Osteocyte (in vitro differentiated cells): ENCODE measurements at regions not wholly inside any gene's neighbourhood (a gene's known extent, or its start where the extent isn't known, plus 50 kb on each side); places are given as distances from the start of the nearest gene placed in this dataset.
A peak's percentile ranks its signal among the peaks of the same experiment; 100 is the strongest.

Source experiments
- DNase-seq: peaks from one replicate; pipeline ENCODE4 v3.0.0; 2021; ENCODE audit warnings: mixed read lengths; ENCODE audit not compliant: unreplicated experiment; ENCODE audit errors: extremely low spot score
- H3K27ac Mint-ChIP-seq: one replicate; pipeline ENCODE4 v1.8.0; 2021; ENCODE audit warnings: mild to moderate bottlenecking, mixed read lengths; ENCODE audit not compliant: unreplicated experiment
- H3K27me3 Mint-ChIP-seq: one replicate; pipeline ENCODE4 v1.8.0; 2021; ENCODE audit warnings: mixed read lengths; ENCODE audit not compliant: unreplicated experiment
- H3K36me3 Mint-ChIP-seq: one replicate; pipeline ENCODE4 v1.8.0; 2021; ENCODE audit warnings: mixed read lengths; ENCODE audit not compliant: unreplicated experiment
- H3K4me1 Mint-ChIP-seq: one replicate; pipeline ENCODE4 v1.8.0; 2021; ENCODE audit warnings: mixed read lengths; ENCODE audit not compliant: unreplicated experiment
- H3K4me3 Mint-ChIP-seq: one replicate; pipeline ENCODE4 v1.8.0; 2021; ENCODE audit warnings: mild to moderate bottlenecking, moderate library complexity, mixed read lengths; ENCODE audit not compliant: unreplicated experiment
- H3K9me3 Mint-ChIP-seq: one replicate; pipeline ENCODE4 v1.8.0; 2021; ENCODE audit warnings: mixed read lengths; ENCODE audit not compliant: unreplicated experiment
- TF ChIP-seq, protein P1 (sequence below): fragments of 200-600 bp; sonication (generic); IDR thresholded peaks from 2 replicates; pipeline ENCODE4 v1.5.0; 2021; ENCODE audit warnings: antibody characterized with exemption, mild to moderate bottlenecking, moderate library complexity

DNA sequence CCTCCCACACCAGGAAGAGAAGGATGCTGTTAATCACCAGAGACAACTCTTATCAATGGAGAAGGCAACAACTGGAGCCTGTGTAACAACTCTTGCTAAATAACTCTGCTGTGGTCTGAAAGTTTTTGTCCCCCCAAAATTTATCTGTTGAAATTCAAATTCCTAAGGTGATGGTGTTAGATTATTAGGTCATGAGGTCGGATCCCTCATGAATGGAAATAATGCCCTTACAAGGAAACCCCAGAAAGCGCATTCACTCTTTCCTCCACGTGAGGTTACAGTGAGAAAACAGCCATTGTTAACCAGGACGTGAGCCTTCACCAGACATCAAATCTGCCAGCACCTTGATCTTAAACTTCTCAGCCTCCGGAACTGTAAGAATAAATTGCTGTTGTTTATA, 141.9 kb upstream of the CXADR start:
- DNase-seq = no peak
- no peaks in the 10 kb centered on the region for H3K36me3 Mint-ChIP-seq
- H3K4me1 Mint-ChIP-seq = peaks cover 11% of the 10 kb centered on the region
- H3K27ac Mint-ChIP-seq = no peak overlapping the region
- H3K27me3 Mint-ChIP-seq = no peaks in the 10 kb centered on the region
- TF ChIP-seq, protein P1, sequence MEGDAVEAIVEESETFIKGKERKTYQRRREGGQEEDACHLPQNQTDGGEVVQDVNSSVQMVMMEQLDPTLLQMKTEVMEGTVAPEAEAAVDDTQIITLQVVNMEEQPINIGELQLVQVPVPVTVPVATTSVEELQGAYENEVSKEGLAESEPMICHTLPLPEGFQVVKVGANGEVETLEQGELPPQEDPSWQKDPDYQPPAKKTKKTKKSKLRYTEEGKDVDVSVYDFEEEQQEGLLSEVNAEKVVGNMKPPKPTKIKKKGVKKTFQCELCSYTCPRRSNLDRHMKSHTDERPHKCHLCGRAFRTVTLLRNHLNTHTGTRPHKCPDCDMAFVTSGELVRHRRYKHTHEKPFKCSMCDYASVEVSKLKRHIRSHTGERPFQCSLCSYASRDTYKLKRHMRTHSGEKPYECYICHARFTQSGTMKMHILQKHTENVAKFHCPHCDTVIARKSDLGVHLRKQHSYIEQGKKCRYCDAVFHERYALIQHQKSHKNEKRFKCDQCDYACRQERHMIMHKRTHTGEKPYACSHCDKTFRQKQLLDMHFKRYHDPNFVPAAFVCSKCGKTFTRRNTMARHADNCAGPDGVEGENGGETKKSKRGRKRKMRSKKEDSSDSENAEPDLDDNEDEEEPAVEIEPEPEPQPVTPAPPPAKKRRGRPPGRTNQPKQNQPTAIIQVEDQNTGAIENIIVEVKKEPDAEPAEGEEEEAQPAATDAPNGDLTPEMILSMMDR = no peak
- H3K9me3 Mint-ChIP-seq = peaks cover 7% of the 10 kb centered on the region
- H3K4me3 Mint-ChIP-seq = no peak overlapping the region

DNA sequence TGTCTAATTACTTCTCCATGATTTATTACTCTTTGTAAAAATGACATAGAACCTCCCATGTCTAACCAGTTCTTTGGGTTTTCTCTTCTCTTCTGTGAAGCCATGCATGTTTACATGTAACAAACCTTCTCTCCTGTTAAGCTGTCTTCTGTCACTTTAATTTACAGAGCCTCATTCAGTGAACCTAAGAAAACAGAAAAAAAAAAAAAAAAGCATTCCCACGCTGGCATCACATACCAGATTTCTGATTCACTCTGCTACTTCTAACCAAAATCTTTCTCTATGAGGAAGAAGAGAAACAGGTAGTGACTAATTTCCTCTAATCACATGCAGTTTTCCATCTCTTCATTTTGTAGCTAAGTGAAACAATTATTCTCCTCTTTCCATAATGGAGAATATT, 141.4 kb upstream of the CXADR start:
- peaks cover 11% of the 10 kb centered on the region for H3K4me1 Mint-ChIP-seq

DNA sequence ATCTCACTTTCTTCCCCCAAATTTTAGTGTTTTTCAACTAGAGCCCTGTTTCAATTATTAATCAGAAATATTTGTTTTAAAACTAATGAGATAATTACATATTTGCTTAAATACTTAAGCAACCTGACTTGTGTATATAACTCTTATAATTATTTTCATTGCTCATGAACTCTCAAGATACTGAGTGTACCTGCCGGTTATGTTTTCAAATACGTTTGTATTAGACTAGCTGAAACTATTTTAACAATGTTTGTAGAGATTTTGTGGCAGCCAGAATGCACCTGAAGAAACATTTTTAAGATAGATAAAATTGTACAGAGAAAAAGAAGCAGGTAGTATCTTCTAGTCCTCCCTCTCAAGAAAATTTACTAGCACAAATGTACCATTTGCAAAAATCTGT, 140.6 kb upstream of the CXADR start:
- Mint-ChIP-seq H3K27me3 (no peaks in the 10 kb centered on the region), H3K4me1 (peaks cover 11% of the 10 kb centered on the region), H3K36me3 (no peaks in the 10 kb centered on the region), H3K9me3 (peaks cover 7% of the 10 kb centered on the region), H3K4me3 (no peak overlapping the region), H3K27ac (no peak overlapping the region)
- TF ChIP-seq, protein P1 = no peak
- no peak for DNase-seq

More for the DNA sequence above, 141.4 kb upstream of the CXADR start:
- Mint-ChIP-seq H3K27me3 (no peaks in the 10 kb centered on the region), H3K36me3 (no peaks in the 10 kb centered on the region), H3K9me3 (peaks cover 7% of the 10 kb centered on the region), H3K27ac (no peak overlapping the region), H3K4me3 (no peak overlapping the region)
- TF ChIP-seq, protein P1 = no peak
- no peak for DNase-seq

DNA sequence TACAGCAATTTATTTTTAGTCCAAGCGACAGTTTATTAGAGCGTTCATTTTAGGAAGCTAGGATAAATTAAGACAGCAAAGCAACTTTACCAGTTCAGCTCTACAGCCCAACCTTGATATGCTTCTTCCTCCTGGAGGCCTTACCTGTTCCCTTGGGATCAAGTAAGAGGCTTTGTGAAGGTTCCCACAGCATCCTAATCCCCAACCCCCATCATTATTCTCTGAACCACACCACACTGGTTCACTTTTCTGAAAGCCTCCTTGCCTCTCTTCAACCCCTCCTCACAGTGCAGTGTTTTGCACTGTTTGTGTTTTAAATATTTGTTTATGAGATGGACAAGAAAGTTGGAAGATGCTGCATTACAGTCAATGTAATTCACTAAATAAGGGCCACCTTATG, 126.3 kb upstream of the CXADR start:
- H3K36me3 Mint-ChIP-seq = no peaks in the 10 kb centered on the region
- H3K27ac Mint-ChIP-seq = no peak overlapping the region
- no peaks in the 10 kb centered on the region for H3K9me3 Mint-ChIP-seq
- H3K4me3 Mint-ChIP-seq = no peak overlapping the region
- no peaks in the 10 kb centered on the region for H3K4me1 Mint-ChIP-seq
- DNase-seq = no peak
- H3K27me3 Mint-ChIP-seq = peaks cover 15% of the 10 kb centered on the region
- TF ChIP-seq, protein P1 = no peak

DNA sequence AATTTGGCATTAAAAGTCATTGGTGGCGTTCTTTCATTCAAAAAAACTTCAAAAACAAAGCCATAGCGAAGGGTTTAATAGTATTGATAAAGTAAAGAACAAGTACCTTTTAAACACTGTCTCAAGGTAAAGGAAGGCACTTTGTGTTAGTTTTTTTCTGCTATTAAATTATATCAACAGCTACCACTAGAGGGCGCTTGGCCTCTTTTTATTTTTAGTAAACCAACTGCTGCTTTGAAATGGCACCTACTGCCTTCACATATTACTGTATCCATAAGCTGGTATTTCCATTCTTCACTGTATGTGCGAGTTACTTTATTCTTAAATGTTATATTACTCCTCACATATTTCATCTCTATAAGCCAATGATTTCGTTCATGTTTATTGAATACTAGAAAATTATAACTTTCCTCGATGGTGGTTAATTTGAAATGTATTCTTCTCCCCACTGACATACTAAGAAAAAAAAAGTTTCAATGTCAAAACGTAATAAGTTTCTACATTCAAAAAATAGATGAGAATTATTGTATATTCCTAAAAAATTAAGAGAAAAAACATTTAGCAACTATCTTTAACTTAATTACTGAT, 125.7 kb upstream of the CXADR start:
- TF ChIP-seq, protein P1 = peak; percentile 77
- Mint-ChIP-seq H3K9me3 (no peaks in the 10 kb centered on the region), H3K4me3 (no peak overlapping the region), H3K4me1 (no peaks in the 10 kb centered on the region), H3K27ac (no peak overlapping the region), H3K27me3 (peaks cover 15% of the 10 kb centered on the region), H3K36me3 (no peaks in the 10 kb centered on the region)
- no peak for DNase-seq
